ENCODE measurements at regions not wholly inside any gene's neighbourhood (a gene's known extent, or its start where the extent isn't known, plus 50 kb on each side); places are given as distances from the start of the nearest gene placed in this dataset.

DNA sequence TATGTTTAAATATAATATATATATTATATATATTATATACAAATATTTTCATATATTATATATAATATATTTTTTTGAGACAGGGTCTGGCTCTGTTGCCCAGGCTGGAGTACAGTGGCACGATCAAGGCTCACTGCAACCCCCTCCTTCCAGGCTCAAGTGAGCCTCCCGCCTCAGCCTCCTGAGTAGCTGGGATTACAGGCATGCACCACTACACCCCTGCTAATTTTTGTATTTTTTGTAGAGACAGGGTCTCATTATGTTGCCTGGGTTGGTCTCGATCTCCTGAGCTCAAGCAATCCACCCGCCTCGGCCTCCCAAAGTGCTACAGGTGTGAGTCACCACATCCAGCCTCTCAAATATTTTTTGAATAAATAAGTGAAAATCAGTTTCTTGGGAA is 215.5 kb downstream of the GATA3 start:
- H3K27me3 ChIP-seq (ENCODE audit: insufficient read depth, low read length): no peaks in the 10 kb centered on the region
- H3K79me2 ChIP-seq (ENCODE audit: insufficient read depth, low read length): no peaks in the 10 kb centered on the region
- no peaks in the 10 kb centered on the region for H4K20me1 ChIP-seq (ENCODE audit: insufficient read depth, low read length)
- TF ChIP-seq, protein P1, sequence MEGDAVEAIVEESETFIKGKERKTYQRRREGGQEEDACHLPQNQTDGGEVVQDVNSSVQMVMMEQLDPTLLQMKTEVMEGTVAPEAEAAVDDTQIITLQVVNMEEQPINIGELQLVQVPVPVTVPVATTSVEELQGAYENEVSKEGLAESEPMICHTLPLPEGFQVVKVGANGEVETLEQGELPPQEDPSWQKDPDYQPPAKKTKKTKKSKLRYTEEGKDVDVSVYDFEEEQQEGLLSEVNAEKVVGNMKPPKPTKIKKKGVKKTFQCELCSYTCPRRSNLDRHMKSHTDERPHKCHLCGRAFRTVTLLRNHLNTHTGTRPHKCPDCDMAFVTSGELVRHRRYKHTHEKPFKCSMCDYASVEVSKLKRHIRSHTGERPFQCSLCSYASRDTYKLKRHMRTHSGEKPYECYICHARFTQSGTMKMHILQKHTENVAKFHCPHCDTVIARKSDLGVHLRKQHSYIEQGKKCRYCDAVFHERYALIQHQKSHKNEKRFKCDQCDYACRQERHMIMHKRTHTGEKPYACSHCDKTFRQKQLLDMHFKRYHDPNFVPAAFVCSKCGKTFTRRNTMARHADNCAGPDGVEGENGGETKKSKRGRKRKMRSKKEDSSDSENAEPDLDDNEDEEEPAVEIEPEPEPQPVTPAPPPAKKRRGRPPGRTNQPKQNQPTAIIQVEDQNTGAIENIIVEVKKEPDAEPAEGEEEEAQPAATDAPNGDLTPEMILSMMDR (IDR thresholded peaks at IDR 0.05; ENCODE audit: low read length): no peak
- no peak for TF ChIP-seq EZH2 (IDR thresholded peaks at IDR 0.05; ENCODE audit: borderline replicate concordance, low read length)
- no peaks in the 10 kb centered on the region for H3K9me3 ChIP-seq (ENCODE audit: low read length)
- H3K4me2 ChIP-seq (ENCODE audit: low read length): no peak overlapping the region
- H3K9me2 ChIP-seq (ENCODE audit: low read depth, low read length): no peaks in the 10 kb centered on the region
- no peaks in the 10 kb centered on the region for H3K36me3 ChIP-seq (ENCODE audit: insufficient read depth, low read length)
- H3F3A ChIP-seq (ENCODE audit: insufficient read depth, low read length): no peaks in the 10 kb centered on the region
- no peak overlapping the region for H2AFZ ChIP-seq (ENCODE audit: low read length)
- H3K4me1 ChIP-seq (ENCODE audit: insufficient read depth, low read length, severe bottlenecking): no peaks in the 10 kb centered on the region
- H3K4me3 ChIP-seq (ENCODE audit: low read depth, low read length, poor library complexity, severe bottlenecking): no peak overlapping the region
- no peak overlapping the region for H3K27ac ChIP-seq (ENCODE audit: low read depth, low read length, poor library complexity, severe bottlenecking)
- no peak overlapping the region for H3K9ac ChIP-seq (ENCODE audit: low read length)

DNA sequence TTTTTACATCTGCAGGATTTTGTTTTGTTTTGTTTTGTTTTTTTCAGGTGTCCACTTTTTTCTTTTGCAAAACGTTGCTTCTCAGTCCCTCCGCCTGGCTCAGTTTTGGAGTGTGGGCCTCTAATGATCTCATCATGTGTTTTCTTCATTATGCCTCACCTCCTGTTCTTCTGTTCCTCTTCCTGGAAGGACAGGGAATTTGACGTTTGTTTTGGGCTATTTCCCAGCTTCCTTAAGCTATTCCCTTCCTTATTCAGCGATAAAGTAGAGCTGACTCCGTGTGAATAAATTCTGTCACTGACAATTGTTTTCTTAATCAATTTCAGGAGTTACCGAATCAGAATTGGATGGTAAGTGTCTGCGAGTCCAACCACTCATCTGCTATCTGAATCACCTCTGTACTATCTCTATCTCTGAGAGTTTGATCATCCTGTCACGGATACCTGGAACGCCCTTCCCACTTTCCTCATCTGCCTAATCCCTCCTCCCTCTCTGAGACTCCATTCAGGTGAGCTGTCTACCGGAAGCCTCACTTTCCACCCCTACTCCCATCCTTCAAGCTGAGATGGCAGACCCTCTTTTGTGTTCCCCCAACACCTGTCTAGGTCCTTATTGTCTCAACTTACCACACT is 218.4 kb downstream of the GATA3 start:
- Histone ChIP-seq H2AFZ (ENCODE audit: low read length) (no peak overlapping the region), H3F3A (ENCODE audit: insufficient read depth, low read length) (no peaks in the 10 kb centered on the region), H3K9me3 (ENCODE audit: low read length) (no peaks in the 10 kb centered on the region), H3K36me3 (ENCODE audit: insufficient read depth, low read length) (no peaks in the 10 kb centered on the region), H3K4me2 (ENCODE audit: low read length) (no peak overlapping the region), H3K27me3 (ENCODE audit: insufficient read depth, low read length) (no peaks in the 10 kb centered on the region), H3K4me1 (ENCODE audit: insufficient read depth, low read length, severe bottlenecking) (no peaks in the 10 kb centered on the region), H3K9me2 (ENCODE audit: low read depth, low read length) (no peaks in the 10 kb centered on the region), H3K4me3 (ENCODE audit: low read depth, low read length, poor library complexity, severe bottlenecking) (no peak overlapping the region), H3K27ac (ENCODE audit: low read depth, low read length, poor library complexity, severe bottlenecking) (no peak overlapping the region), H4K20me1 (ENCODE audit: insufficient read depth, low read length) (no peaks in the 10 kb centered on the region), H3K9ac (ENCODE audit: low read length) (no peak overlapping the region), H3K79me2 (ENCODE audit: insufficient read depth, low read length) (no peaks in the 10 kb centered on the region)
- TF ChIP-seq EZH2 (IDR thresholded peaks at IDR 0.05; ENCODE audit: borderline replicate concordance, low read length): no peak

DNA sequence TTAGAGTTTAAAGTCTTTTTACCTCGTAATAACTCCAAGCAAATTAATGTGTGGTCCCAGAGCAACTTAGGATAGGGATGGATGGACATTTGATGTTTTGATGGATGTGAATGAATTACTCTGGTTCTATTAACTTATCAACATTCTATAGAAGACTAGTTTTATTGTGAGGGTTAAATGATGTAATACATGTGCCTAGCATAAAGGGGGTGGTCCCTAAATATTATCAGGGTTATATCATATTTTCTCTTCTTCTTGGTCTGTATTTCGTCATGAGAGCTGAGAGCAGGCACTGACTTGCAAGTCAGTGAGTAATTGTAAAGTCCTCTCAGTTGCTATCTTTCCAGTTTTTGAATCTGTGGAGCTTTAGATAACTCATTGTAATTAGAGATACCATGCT is 219.3 kb downstream of the GATA3 start:
- no peak overlapping the region for H3K27ac ChIP-seq (ENCODE audit: low read depth, low read length, poor library complexity, severe bottlenecking)
- no peaks in the 10 kb centered on the region for H3K27me3 ChIP-seq (ENCODE audit: insufficient read depth, low read length)
- TF ChIP-seq EZH2 (IDR thresholded peaks at IDR 0.05; ENCODE audit: borderline replicate concordance, low read length): no peak
- TF ChIP-seq, protein P1 (IDR thresholded peaks at IDR 0.05; ENCODE audit: low read length): no peak
- no peak overlapping the region for H2AFZ ChIP-seq (ENCODE audit: low read length)
- no peaks in the 10 kb centered on the region for H3F3A ChIP-seq (ENCODE audit: insufficient read depth, low read length)
- H3K9me3 ChIP-seq (ENCODE audit: low read length): no peaks in the 10 kb centered on the region
- no peaks in the 10 kb centered on the region for H3K9me2 ChIP-seq (ENCODE audit: low read depth, low read length)
- no peaks in the 10 kb centered on the region for H4K20me1 ChIP-seq (ENCODE audit: insufficient read depth, low read length)
- no peak overlapping the region for H3K4me2 ChIP-seq (ENCODE audit: low read length)
- H3K9ac ChIP-seq (ENCODE audit: low read length): no peak overlapping the region
- no peaks in the 10 kb centered on the region for H3K4me1 ChIP-seq (ENCODE audit: insufficient read depth, low read length, severe bottlenecking)
- H3K36me3 ChIP-seq (ENCODE audit: insufficient read depth, low read length): no peaks in the 10 kb centered on the region
- no peak overlapping the region for H3K4me3 ChIP-seq (ENCODE audit: low read depth, low read length, poor library complexity, severe bottlenecking)
- H3K79me2 ChIP-seq (ENCODE audit: insufficient read depth, low read length): no peaks in the 10 kb centered on the region

DNA sequence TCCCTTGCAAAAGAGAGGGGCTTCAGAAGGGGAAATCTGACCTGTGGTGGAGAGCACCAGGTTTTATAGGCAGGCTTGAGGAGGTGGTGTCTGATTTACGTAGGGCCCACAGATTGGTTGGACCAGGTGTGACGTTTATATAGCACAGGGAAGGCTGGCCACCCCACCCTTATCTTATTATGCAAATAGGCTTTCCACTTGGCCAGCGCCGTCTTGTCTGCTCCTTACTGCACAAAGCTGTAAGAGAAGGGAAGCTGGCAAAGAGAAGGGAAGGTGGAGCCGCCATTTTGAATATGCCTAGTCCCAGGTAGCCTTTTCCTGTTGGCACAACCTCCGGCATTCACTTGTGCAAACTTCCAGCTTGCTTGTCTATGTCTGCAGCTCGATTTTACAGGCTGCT is 221.4 kb downstream of the GATA3 start:
- H3F3A ChIP-seq (ENCODE audit: insufficient read depth, low read length): no peaks in the 10 kb centered on the region
- H4K20me1 ChIP-seq (ENCODE audit: insufficient read depth, low read length): no peaks in the 10 kb centered on the region
- no peaks in the 10 kb centered on the region for H3K9me3 ChIP-seq (ENCODE audit: low read length)
- H3K4me1 ChIP-seq (ENCODE audit: insufficient read depth, low read length, severe bottlenecking): no peaks in the 10 kb centered on the region
- TF ChIP-seq, protein P1 (IDR thresholded peaks at IDR 0.05; ENCODE audit: low read length): no peak
- TF ChIP-seq EZH2 (IDR thresholded peaks at IDR 0.05; ENCODE audit: borderline replicate concordance, low read length): no peak
- H2AFZ ChIP-seq (ENCODE audit: low read length): no peak overlapping the region
- no peaks in the 10 kb centered on the region for H3K9me2 ChIP-seq (ENCODE audit: low read depth, low read length)
- no peak overlapping the region for H3K4me2 ChIP-seq (ENCODE audit: low read length)
- H3K27me3 ChIP-seq (ENCODE audit: insufficient read depth, low read length): no peaks in the 10 kb centered on the region
- H3K36me3 ChIP-seq (ENCODE audit: insufficient read depth, low read length): no peaks in the 10 kb centered on the region
- H3K9ac ChIP-seq (ENCODE audit: low read length): no peak overlapping the region
- H3K79me2 ChIP-seq (ENCODE audit: insufficient read depth, low read length): no peaks in the 10 kb centered on the region
- H3K27ac ChIP-seq (ENCODE audit: low read depth, low read length, poor library complexity, severe bottlenecking): no peak overlapping the region
- H3K4me3 ChIP-seq (ENCODE audit: low read depth, low read length, poor library complexity, severe bottlenecking): no peak overlapping the region
